Progenitor cell of endocrine pancreas (in vitro differentiated cells): ENCODE measurements at regions not wholly inside any gene's neighbourhood (a gene's known extent, or its start where the extent isn't known, plus 50 kb on each side); places are given as distances from the start of the nearest gene placed in this dataset.

ENCODE experiments used
- DNase-seq: peaks from one replicate; pipeline ENCODE4 v3.0.0; 2021; ENCODE audit warnings: low spot score; ENCODE audit not compliant: unreplicated experiment
- H3K27ac Mint-ChIP-seq: 2 replicates; pipeline ENCODE4 v1.8.0; 2021; ENCODE audit warnings: mild to moderate bottlenecking, moderate library complexity, mixed read lengths
- H3K27me3 Mint-ChIP-seq: 2 replicates; pipeline ENCODE4 v1.8.0; 2021; ENCODE audit warnings: mixed read lengths
- H3K36me3 Mint-ChIP-seq: 2 replicates; pipeline ENCODE4 v1.8.0; 2022; ENCODE audit warnings: mixed read lengths; ENCODE audit not compliant: insufficient read depth
- H3K4me1 Mint-ChIP-seq: 2 replicates; pipeline ENCODE4 v1.8.0; 2021; ENCODE audit warnings: low read depth, mixed read lengths
- H3K4me3 Mint-ChIP-seq: 2 replicates; pipeline ENCODE4 v1.8.0; 2021; ENCODE audit warnings: low read depth, mild to moderate bottlenecking, moderate library complexity, mixed read lengths
- H3K9me3 Mint-ChIP-seq: 2 replicates; pipeline ENCODE4 v1.8.0; 2021; ENCODE audit warnings: low read depth, mixed read lengths
- TF ChIP-seq, protein P1 (sequence below): fragments of 200-600 bp; sonication (generic); IDR thresholded peaks from one replicate; pipeline ENCODE4 v1.5.0; 2021; ENCODE audit warnings: antibody characterized with exemption, mild to moderate bottlenecking; ENCODE audit not compliant: unreplicated experiment

GRCh38 chr10:25786899-25787298, 147.1 kb upstream of the MYO3A start:
- H3K4me3 Mint-ChIP-seq, result no peak overlapping the region
- no peaks in the 10 kb centered on the region for H3K9me3 Mint-ChIP-seq
- H3K27ac Mint-ChIP-seq, result no peak overlapping the region
- H3K27me3 Mint-ChIP-seq, result no peaks in the 10 kb centered on the region
- H3K4me1 Mint-ChIP-seq, result peaks cover 19% of the 10 kb centered on the region
- DNase-seq, result no peak
- H3K36me3 Mint-ChIP-seq, result no peaks in the 10 kb centered on the region
- TF ChIP-seq, protein P1, sequence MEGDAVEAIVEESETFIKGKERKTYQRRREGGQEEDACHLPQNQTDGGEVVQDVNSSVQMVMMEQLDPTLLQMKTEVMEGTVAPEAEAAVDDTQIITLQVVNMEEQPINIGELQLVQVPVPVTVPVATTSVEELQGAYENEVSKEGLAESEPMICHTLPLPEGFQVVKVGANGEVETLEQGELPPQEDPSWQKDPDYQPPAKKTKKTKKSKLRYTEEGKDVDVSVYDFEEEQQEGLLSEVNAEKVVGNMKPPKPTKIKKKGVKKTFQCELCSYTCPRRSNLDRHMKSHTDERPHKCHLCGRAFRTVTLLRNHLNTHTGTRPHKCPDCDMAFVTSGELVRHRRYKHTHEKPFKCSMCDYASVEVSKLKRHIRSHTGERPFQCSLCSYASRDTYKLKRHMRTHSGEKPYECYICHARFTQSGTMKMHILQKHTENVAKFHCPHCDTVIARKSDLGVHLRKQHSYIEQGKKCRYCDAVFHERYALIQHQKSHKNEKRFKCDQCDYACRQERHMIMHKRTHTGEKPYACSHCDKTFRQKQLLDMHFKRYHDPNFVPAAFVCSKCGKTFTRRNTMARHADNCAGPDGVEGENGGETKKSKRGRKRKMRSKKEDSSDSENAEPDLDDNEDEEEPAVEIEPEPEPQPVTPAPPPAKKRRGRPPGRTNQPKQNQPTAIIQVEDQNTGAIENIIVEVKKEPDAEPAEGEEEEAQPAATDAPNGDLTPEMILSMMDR, result no peak

GRCh38 chr10:25797888-25798429, 136.1 kb upstream of the MYO3A start:
- TF ChIP-seq, protein P1, result no peak
- no peak overlapping the region for H3K27ac Mint-ChIP-seq
- no peak overlapping the region for H3K4me3 Mint-ChIP-seq
- peaks cover 3% of the 10 kb centered on the region for H3K9me3 Mint-ChIP-seq
- no peak for DNase-seq
- peaks cover 3% of the 10 kb centered on the region for H3K4me1 Mint-ChIP-seq
- no peaks in the 10 kb centered on the region for H3K36me3 Mint-ChIP-seq
- no peaks in the 10 kb centered on the region for H3K27me3 Mint-ChIP-seq

DNA sequence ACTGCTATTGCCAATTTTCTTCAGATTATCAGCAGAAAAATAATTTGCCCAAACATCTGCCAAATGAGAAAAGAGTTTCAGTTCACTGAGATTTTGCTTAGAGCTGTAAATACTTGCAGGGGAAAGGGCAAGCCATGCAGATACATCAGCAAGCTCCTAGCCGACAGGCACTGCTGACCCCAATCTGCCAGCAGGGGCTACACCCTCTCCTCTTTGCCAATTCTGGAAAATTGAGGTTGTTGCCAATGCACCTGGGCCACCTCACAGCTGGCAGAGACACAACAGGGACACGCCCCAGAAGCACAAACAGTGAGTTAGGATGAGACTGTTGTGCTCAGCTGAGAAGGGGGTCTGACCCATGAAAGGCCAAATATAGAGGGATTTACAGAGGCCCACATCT, 129.5 kb upstream of the MYO3A start:
- no peaks in the 10 kb centered on the region for H3K36me3 Mint-ChIP-seq
- DNase-seq, result no peak
- H3K9me3 Mint-ChIP-seq, result peaks cover 2% of the 10 kb centered on the region
- no peak overlapping the region for H3K27ac Mint-ChIP-seq
- no peaks in the 10 kb centered on the region for H3K4me1 Mint-ChIP-seq
- H3K4me3 Mint-ChIP-seq, result no peak overlapping the region
- no peaks in the 10 kb centered on the region for H3K27me3 Mint-ChIP-seq
- TF ChIP-seq, protein P1, result no peak

- TF ChIP-seq, protein P1, result no peak
- H3K9me3 Mint-ChIP-seq, result peaks cover 2% of the 10 kb centered on the region
- no peaks in the 10 kb centered on the region for H3K27me3 Mint-ChIP-seq
- H3K4me1 Mint-ChIP-seq, result no peaks in the 10 kb centered on the region
- H3K4me3 Mint-ChIP-seq, result no peak overlapping the region
- no peak for DNase-seq
- H3K36me3 Mint-ChIP-seq, result no peaks in the 10 kb centered on the region
- H3K27ac Mint-ChIP-seq, result no peak overlapping the region
Observed at GRCh38 chr10:25805986-25806385, 128.0 kb upstream of the MYO3A start.

GRCh38 chr10:25808372-25808771, 125.7 kb upstream of the MYO3A start:
- DNase-seq, result no peak
- TF ChIP-seq, protein P1, result no peak
- Mint-ChIP-seq H3K27ac (no peak overlapping the region), H3K4me1 (no peaks in the 10 kb centered on the region), H3K9me3 (peaks cover 2% of the 10 kb centered on the region), H3K36me3 (no peaks in the 10 kb centered on the region), H3K4me3 (no peak overlapping the region), H3K27me3 (no peaks in the 10 kb centered on the region)
